Lower leg skin (tissue), 3 donors: ENCODE measurements at regions not wholly inside any gene's neighbourhood (a gene's known extent, or its start where the extent isn't known, plus 50 kb on each side); places are given as distances from the start of the nearest gene placed in this dataset.

Experiments used
- POLR2A ChIP-seq, 2 donors: fragments of 450-650 bp; IDR thresholded peaks; one replicate each; pipeline ENCODE4 v1.6.1; 2016 to 2017; ENCODE audit warnings: antibody characterized with exemption in 2 of 2, mild to moderate bottlenecking in 1 of 2, moderate library complexity in 1 of 2
- TF ChIP-seq, protein P1 (sequence below), 3 donors: fragments of 450-650 bp; IDR thresholded peaks; one replicate each; pipeline ENCODE4 v1.5.1; 2016; ENCODE audit warnings: antibody characterized with exemption in 3 of 3, mild to moderate bottlenecking in 3 of 3, moderate library complexity in 2 of 3

DNA sequence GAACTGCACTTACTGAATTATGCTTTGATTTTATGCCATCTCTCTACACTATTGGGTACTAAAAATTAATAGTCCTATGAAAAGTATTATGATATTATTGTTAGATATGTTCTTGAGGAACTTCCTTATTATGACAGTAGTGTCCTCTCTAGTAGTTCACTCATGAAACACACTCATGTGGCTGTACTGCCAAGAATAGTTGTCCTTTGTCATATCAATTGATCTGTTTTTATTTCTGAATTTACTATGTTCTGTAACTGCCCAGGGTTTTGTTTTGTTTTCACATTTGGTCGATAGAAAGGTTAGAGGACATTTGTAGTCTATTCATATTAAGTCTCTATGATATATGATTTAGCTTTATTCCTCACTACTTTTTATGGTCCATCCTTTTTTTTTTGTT is 215.2 kb downstream of the PPARGC1A start:
- TF ChIP-seq, protein P1, sequence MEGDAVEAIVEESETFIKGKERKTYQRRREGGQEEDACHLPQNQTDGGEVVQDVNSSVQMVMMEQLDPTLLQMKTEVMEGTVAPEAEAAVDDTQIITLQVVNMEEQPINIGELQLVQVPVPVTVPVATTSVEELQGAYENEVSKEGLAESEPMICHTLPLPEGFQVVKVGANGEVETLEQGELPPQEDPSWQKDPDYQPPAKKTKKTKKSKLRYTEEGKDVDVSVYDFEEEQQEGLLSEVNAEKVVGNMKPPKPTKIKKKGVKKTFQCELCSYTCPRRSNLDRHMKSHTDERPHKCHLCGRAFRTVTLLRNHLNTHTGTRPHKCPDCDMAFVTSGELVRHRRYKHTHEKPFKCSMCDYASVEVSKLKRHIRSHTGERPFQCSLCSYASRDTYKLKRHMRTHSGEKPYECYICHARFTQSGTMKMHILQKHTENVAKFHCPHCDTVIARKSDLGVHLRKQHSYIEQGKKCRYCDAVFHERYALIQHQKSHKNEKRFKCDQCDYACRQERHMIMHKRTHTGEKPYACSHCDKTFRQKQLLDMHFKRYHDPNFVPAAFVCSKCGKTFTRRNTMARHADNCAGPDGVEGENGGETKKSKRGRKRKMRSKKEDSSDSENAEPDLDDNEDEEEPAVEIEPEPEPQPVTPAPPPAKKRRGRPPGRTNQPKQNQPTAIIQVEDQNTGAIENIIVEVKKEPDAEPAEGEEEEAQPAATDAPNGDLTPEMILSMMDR (IDR thresholded peaks at IDR 0.05) = no peak
- no peak for TF ChIP-seq POLR2A (IDR thresholded peaks at IDR 0.05)
